ENCODE measurements at regions not wholly inside any gene's neighbourhood (a gene's known extent, or its start where the extent isn't known, plus 50 kb on each side); places are given as distances from the start of the nearest gene placed in this dataset.

GRCh38 chr6:98498144-98498775 lies 336.1 kb upstream of the POU3F2 start:
- DNase-seq (ENCODE audit: low read depth) (no peak), FAIRE-seq (no peak)
- no peak for TF ChIP-seq CTCF (IDR thresholded peaks at IDR 0.05; ENCODE audit: insufficient read depth, low read length, severe bottlenecking)
- Histone ChIP-seq H3K36me3 (ENCODE audit: control insufficient read depth, insufficient read depth, low read length) (no peaks in the 10 kb centered on the region), H3K27me3 (ENCODE audit: control insufficient read depth, insufficient read depth, low read length) (no peaks in the 10 kb centered on the region), H3K4me3 (ENCODE audit: low read depth, low read length) (no peak overlapping the region)

- TF ChIP-seq CTCF (IDR thresholded peaks at IDR 0.05; ENCODE audit: insufficient read depth, low read length, severe bottlenecking) = no peak
- FAIRE-seq (no peak), DNase-seq (ENCODE audit: low read depth) (no peak)
- Histone ChIP-seq H3K36me3 (ENCODE audit: control insufficient read depth, insufficient read depth, low read length) (no peaks in the 10 kb centered on the region), H3K4me3 (ENCODE audit: low read depth, low read length) (no peak overlapping the region), H3K27me3 (ENCODE audit: control insufficient read depth, insufficient read depth, low read length) (no peaks in the 10 kb centered on the region)
Observed at GRCh38 chr6:98498866-98499265, 335.5 kb upstream of the POU3F2 start.

GRCh38 chr6:98514073-98514720 lies 320.2 kb upstream of the POU3F2 start:
- no peak for DNase-seq (ENCODE audit: low read depth)
- no peak for FAIRE-seq
- TF ChIP-seq CTCF (IDR thresholded peaks at IDR 0.05; ENCODE audit: insufficient read depth, low read length, severe bottlenecking) = no peak

GRCh38 chr6:98514796-98515195 lies 319.6 kb upstream of the POU3F2 start:
- FAIRE-seq = no peak
- no peak for TF ChIP-seq CTCF (IDR thresholded peaks at IDR 0.05; ENCODE audit: insufficient read depth, low read length, severe bottlenecking)
- no peak for DNase-seq (ENCODE audit: low read depth)

More at GRCh38 chr6:98514073-98514720, 320.2 kb upstream of the POU3F2 start:
- H3K27me3 ChIP-seq (ENCODE audit: control insufficient read depth, insufficient read depth, low read length) = no peaks in the 10 kb centered on the region
- H3K36me3 ChIP-seq (ENCODE audit: control insufficient read depth, insufficient read depth, low read length) = no peaks in the 10 kb centered on the region
- no peak overlapping the region for H3K4me3 ChIP-seq (ENCODE audit: low read depth, low read length)

GRCh38 chr6:98516206-98516605 lies 318.2 kb upstream of the POU3F2 start:
- DNase-seq (ENCODE audit: low read depth) = no peak
- Histone ChIP-seq H3K27me3 (ENCODE audit: control insufficient read depth, insufficient read depth, low read length) (no peaks in the 10 kb centered on the region), H3K36me3 (ENCODE audit: control insufficient read depth, insufficient read depth, low read length) (no peaks in the 10 kb centered on the region), H3K4me3 (ENCODE audit: low read depth, low read length) (no peak overlapping the region)
- FAIRE-seq = no peak
- no peak for TF ChIP-seq CTCF (IDR thresholded peaks at IDR 0.05; ENCODE audit: insufficient read depth, low read length, severe bottlenecking)

More at GRCh38 chr6:98514796-98515195, 319.6 kb upstream of the POU3F2 start:
- Histone ChIP-seq H3K27me3 (ENCODE audit: control insufficient read depth, insufficient read depth, low read length) (no peaks in the 10 kb centered on the region), H3K4me3 (ENCODE audit: low read depth, low read length) (no peak overlapping the region), H3K36me3 (ENCODE audit: control insufficient read depth, insufficient read depth, low read length) (no peaks in the 10 kb centered on the region)

Measured in bronchial epithelial cell (primary cell).